H9 (cell line): ENCODE measurements at regions not wholly inside any gene's neighbourhood (a gene's known extent, or its start where the extent isn't known, plus 50 kb on each side); places are given as distances from the start of the nearest gene placed in this dataset.

Source experiments
- DNase-seq: peaks from one replicate; pipeline ENCODE4 v3.0.0-alpha.2; 2017
- H2AFZ ChIP-seq: one replicate; pipeline ENCODE4 v1.6.1; 2013; ENCODE audit warnings: mild to moderate bottlenecking, low read length, control low read depth, moderate library complexity
- H2AK5ac ChIP-seq: 2 replicates; pipeline ENCODE4 v1.6.1; 2013; ENCODE audit warnings: low read length, control low read depth, mixed read lengths; ENCODE audit not compliant: insufficient read length
- H2BK120ac ChIP-seq: one replicate; pipeline ENCODE4 v1.6.1; 2013; ENCODE audit warnings: low read depth, mild to moderate bottlenecking, low read length, control low read depth, inconsistent platforms; ENCODE audit not compliant: poor library complexity, severe bottlenecking
- H2BK12ac ChIP-seq: 2 replicates; pipeline ENCODE4 v1.6.1; 2013; ENCODE audit warnings: low read length, control low read depth, mixed read lengths, low read depth; ENCODE audit not compliant: insufficient read length
- H2BK15ac ChIP-seq: 2 replicates; pipeline ENCODE4 v1.6.1; 2013; ENCODE audit warnings: low read depth, low read length, control low read depth
- H2BK20ac ChIP-seq: one replicate; pipeline ENCODE4 v1.6.1; 2013; ENCODE audit warnings: low read depth, mild to moderate bottlenecking, low read length, control low read depth, inconsistent platforms; ENCODE audit not compliant: poor library complexity, severe bottlenecking
- H2BK5ac ChIP-seq: 2 replicates; pipeline ENCODE4 v1.6.1; 2013; ENCODE audit warnings: low read length, control low read depth, mixed read lengths; ENCODE audit not compliant: insufficient read length
- H3K14ac ChIP-seq: 2 replicates; pipeline ENCODE4 v1.6.1; 2013; ENCODE audit warnings: low read length, control low read depth; ENCODE audit not compliant: insufficient read depth
- H3K18ac ChIP-seq: 2 replicates; pipeline ENCODE4 v1.6.1; 2013; ENCODE audit warnings: low read depth, mild to moderate bottlenecking, mixed read lengths, low read length, control low read depth; ENCODE audit not compliant: insufficient read length
- H3K23ac ChIP-seq: 2 replicates; pipeline ENCODE4 v1.6.1; 2013; ENCODE audit warnings: low read length, control low read depth, mixed read lengths, low read depth; ENCODE audit not compliant: insufficient read length
- H3K23me2 ChIP-seq: 2 replicates; pipeline ENCODE4 v1.6.1; 2013; ENCODE audit warnings: low read depth, mild to moderate bottlenecking, mixed read lengths, low read length, control low read depth; ENCODE audit not compliant: insufficient read length, poor library complexity, severe bottlenecking
- H3K27ac ChIP-seq: 2 replicates; pipeline ENCODE4 v1.5.1; 2013; ENCODE audit warnings: low read length, control low read depth, mixed read lengths, low read depth; ENCODE audit not compliant: insufficient read length
- H3K27me3 ChIP-seq: 2 replicates; pipeline ENCODE4 v1.6.1; 2013; ENCODE audit warnings: low read length, control low read depth, inconsistent platforms; ENCODE audit not compliant: insufficient read depth
- H3K4ac ChIP-seq: 2 replicates; pipeline ENCODE4 v1.6.1; 2013; ENCODE audit warnings: low read depth, mild to moderate bottlenecking, control low read depth, inconsistent platforms, low read length, moderate library complexity
- H3K4me1 ChIP-seq: 2 replicates; pipeline ENCODE4 v1.6.1; 2013; ENCODE audit warnings: low read length, control low read depth, inconsistent platforms; ENCODE audit not compliant: insufficient read depth
- H3K4me2 ChIP-seq: 2 replicates; pipeline ENCODE4 v1.6.1; 2013; ENCODE audit warnings: low read length, control low read depth, mixed read lengths; ENCODE audit not compliant: insufficient read length, insufficient read depth
- H3K56ac ChIP-seq: 2 replicates; pipeline ENCODE4 v1.6.1; 2013; ENCODE audit warnings: low read depth, mild to moderate bottlenecking, mixed read lengths, low read length, control low read depth; ENCODE audit not compliant: insufficient read length
- H3K79me1 ChIP-seq: 2 replicates; pipeline ENCODE4 v1.6.1; 2013; ENCODE audit warnings: low read depth, mild to moderate bottlenecking, moderate library complexity, low read length, control low read depth, inconsistent platforms; ENCODE audit not compliant: insufficient read depth, poor library complexity, severe bottlenecking
- H3K79me2 ChIP-seq: 2 replicates; pipeline ENCODE4 v1.6.1; 2013; ENCODE audit warnings: low read length, control low read depth, inconsistent platforms; ENCODE audit not compliant: insufficient read depth
- H3K9ac ChIP-seq: 2 replicates; pipeline ENCODE4 v1.6.1; 2013; ENCODE audit warnings: low read length, control low read depth, mixed read lengths; ENCODE audit not compliant: insufficient read length; ENCODE audit errors: extremely low read depth
- H3K9me3 ChIP-seq: one replicate; pipeline ENCODE4 v1.6.1; 2013; ENCODE audit warnings: low read depth, low read length, inconsistent platforms; ENCODE audit not compliant: control insufficient read depth
- H3T11ph ChIP-seq: one replicate; pipeline ENCODE4 v1.6.1; 2013; ENCODE audit warnings: mild to moderate bottlenecking, low read length, control low read depth, inconsistent platforms
- H4K20me1 ChIP-seq: one replicate; pipeline ENCODE4 v1.6.1; 2013; ENCODE audit not compliant: control insufficient read depth, insufficient read length, insufficient read depth
- H4K5ac ChIP-seq: 2 replicates; pipeline ENCODE4 v1.6.1; 2013; ENCODE audit warnings: low read depth, mild to moderate bottlenecking, mixed read lengths, low read length, control low read depth; ENCODE audit not compliant: insufficient read length
- H4K8ac ChIP-seq: replicated peaks from 2 replicates; pipeline ENCODE4 v1.6.1; 2013; ENCODE audit warnings: low read length, control low read depth, mixed read lengths, low read depth; ENCODE audit not compliant: insufficient read length
- H4K91ac ChIP-seq: 2 replicates; pipeline ENCODE4 v1.6.1; 2013; ENCODE audit warnings: low read depth, mild to moderate bottlenecking, moderate library complexity, mixed read lengths, low read length, control low read depth; ENCODE audit not compliant: insufficient read length
- H3K27ac Mint-ChIP-seq, 3 experiments: 2 replicates in 2 of 3; 3 replicates in 1 of 3; pipeline ENCODE4 v1.8.0; 2020 to 2021; ENCODE audit warnings: mixed read lengths in 3 of 3, mild to moderate bottlenecking in 1 of 3, moderate library complexity in 1 of 3
- H3K27me3 Mint-ChIP-seq: 2 replicates; pipeline ENCODE4 v1.8.0; 2021; ENCODE audit warnings: low read depth, mild to moderate bottlenecking, moderate library complexity, mixed read lengths
- H3K36me3 Mint-ChIP-seq, 3 experiments: 2 replicates in 2 of 3; 3 replicates in 1 of 3; pipeline ENCODE4 v1.8.0; 2020 to 2021; ENCODE audit warnings: low read depth in 3 of 3, mixed read lengths in 3 of 3; ENCODE audit not compliant: insufficient read depth in 1 of 3
- H3K4me1 Mint-ChIP-seq, 2 experiments: 2 replicates each; pipeline ENCODE4 v1.8.0; 2020; ENCODE audit warnings: mixed read lengths in 2 of 2
- H3K4me3 Mint-ChIP-seq, 2 experiments: 2 replicates in 1 of 2; 3 replicates in 1 of 2; pipeline ENCODE4 v1.8.0; 2020 to 2021; ENCODE audit warnings: mild to moderate bottlenecking in 2 of 2, mixed read lengths in 2 of 2, moderate library complexity in 1 of 2
- H3K9me3 Mint-ChIP-seq, 2 experiments: 2 replicates in 1 of 2; 3 replicates in 1 of 2; pipeline ENCODE4 v1.8.0; 2020; ENCODE audit warnings: mild to moderate bottlenecking in 2 of 2, mixed read lengths in 2 of 2, moderate library complexity in 1 of 2
- WGBS: extraction: QIAGEN DNeasy Blood & Tissue Kit; methylation state at CpG from one replicate; pipeline ENCODE4 v1.1.7; 2013; ENCODE audit warnings: missing lambda C conversion rate, low lambda C conversion rate, mixed read lengths; ENCODE audit not compliant: insufficient read length; ENCODE audit errors: extremely low coverage; 5-methylcytosine and 5-hydroxymethylcytosine counted together
- TF ChIP-seq, protein P1 (sequence below): fragments of 200-600 bp; sonication (generic); conservative IDR thresholded peaks from 3 replicates; pipeline ENCODE4 v1.8.0; 2021; ENCODE audit warnings: antibody characterized with exemption, mild to moderate bottlenecking

GRCh38 chr16:86015606-86016005 lies 116.6 kb downstream of the IRF8 start:
- H2BK5ac ChIP-seq: no peak overlapping the region
- no CpG with 5 or more reads among the region's 6 CpGs for WGBS
- no peak overlapping the region for H3K27ac ChIP-seq
- H3K18ac ChIP-seq: no peak overlapping the region
- H3K79me1 ChIP-seq: no peaks in the 10 kb centered on the region
- no peaks in the 10 kb centered on the region for H3K9me3 ChIP-seq
- no peak overlapping the region for H4K5ac ChIP-seq
- no peak overlapping the region for H2BK120ac ChIP-seq
- H3K4me2 ChIP-seq: no peak overlapping the region
- no peak overlapping the region for H2BK12ac ChIP-seq
- H4K20me1 ChIP-seq: no peaks in the 10 kb centered on the region
- H3K27ac Mint-ChIP-seq: no peak overlapping the region; a peak in 1 of 7 replicates
- TF ChIP-seq, protein P1, sequence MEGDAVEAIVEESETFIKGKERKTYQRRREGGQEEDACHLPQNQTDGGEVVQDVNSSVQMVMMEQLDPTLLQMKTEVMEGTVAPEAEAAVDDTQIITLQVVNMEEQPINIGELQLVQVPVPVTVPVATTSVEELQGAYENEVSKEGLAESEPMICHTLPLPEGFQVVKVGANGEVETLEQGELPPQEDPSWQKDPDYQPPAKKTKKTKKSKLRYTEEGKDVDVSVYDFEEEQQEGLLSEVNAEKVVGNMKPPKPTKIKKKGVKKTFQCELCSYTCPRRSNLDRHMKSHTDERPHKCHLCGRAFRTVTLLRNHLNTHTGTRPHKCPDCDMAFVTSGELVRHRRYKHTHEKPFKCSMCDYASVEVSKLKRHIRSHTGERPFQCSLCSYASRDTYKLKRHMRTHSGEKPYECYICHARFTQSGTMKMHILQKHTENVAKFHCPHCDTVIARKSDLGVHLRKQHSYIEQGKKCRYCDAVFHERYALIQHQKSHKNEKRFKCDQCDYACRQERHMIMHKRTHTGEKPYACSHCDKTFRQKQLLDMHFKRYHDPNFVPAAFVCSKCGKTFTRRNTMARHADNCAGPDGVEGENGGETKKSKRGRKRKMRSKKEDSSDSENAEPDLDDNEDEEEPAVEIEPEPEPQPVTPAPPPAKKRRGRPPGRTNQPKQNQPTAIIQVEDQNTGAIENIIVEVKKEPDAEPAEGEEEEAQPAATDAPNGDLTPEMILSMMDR: no peak
- no peak overlapping the region for H3K9ac ChIP-seq
- no peak for DNase-seq
- H3K79me2 ChIP-seq: no peaks in the 10 kb centered on the region
- no peak overlapping the region for H3K4me3 Mint-ChIP-seq
- H3K23ac ChIP-seq: no peak overlapping the region
- H2AFZ ChIP-seq: no peak overlapping the region
- H3K4me1 ChIP-seq: no peaks in the 10 kb centered on the region
- no peak overlapping the region for H2BK15ac ChIP-seq
- no peaks in the 10 kb centered on the region for H3K4me1 Mint-ChIP-seq
- H3T11ph ChIP-seq: no peak overlapping the region
- no peak overlapping the region for H3K14ac ChIP-seq
- no peak overlapping the region for H4K91ac ChIP-seq
- peaks cover 17 to 21% of the 10 kb centered on the region in 2 experiments for H3K9me3 Mint-ChIP-seq
- H2BK20ac ChIP-seq: no peak overlapping the region
- no peak overlapping the region for H4K8ac ChIP-seq
- H3K23me2 ChIP-seq: no peaks in the 10 kb centered on the region
- no peak overlapping the region for H3K4ac ChIP-seq
- H3K56ac ChIP-seq: no peak overlapping the region
- no peaks in the 10 kb centered on the region for H3K27me3 ChIP-seq
- no peak overlapping the region for H2AK5ac ChIP-seq
- peaks cover 3 to 10% (median 3%) of the 10 kb centered on the region in 3 experiments; a peak in 6 of 7 replicates for H3K36me3 Mint-ChIP-seq
- H3K27me3 Mint-ChIP-seq: peaks cover 41% of the 10 kb centered on the region
